Liver (tissue), 2 donors: ENCODE measurements at regions not wholly inside any gene's neighbourhood (a gene's known extent, or its start where the extent isn't known, plus 50 kb on each side); places are given as distances from the start of the nearest gene placed in this dataset.

ENCODE experiments used
- CTCF ChIP-seq: fragments of 150-350 bp; IDR thresholded peaks from 2 replicates; pipeline ENCODE4 v1.5.1; 2017; ENCODE audit warnings: improper control_type of control experiment, low read depth, low read length; ENCODE audit not compliant: missing input control
- FOXA1 ChIP-seq: IDR thresholded peaks from 2 replicates; pipeline ENCODE4 v1.6.1; 2016; ENCODE audit warnings: antibody characterized with exemption
- REST ChIP-seq: IDR thresholded peaks from 2 replicates; pipeline ENCODE4 v1.6.1; 2016; ENCODE audit warnings: antibody characterized with exemption, mild to moderate bottlenecking
- YY1 ChIP-seq: IDR thresholded peaks from 2 replicates; pipeline ENCODE4 v1.6.1; 2016; ENCODE audit warnings: antibody characterized with exemption, mild to moderate bottlenecking
- donor health status: healthy.

- TF ChIP-seq REST (no peak), FOXA1 (no peak), CTCF (no peak), YY1 (no peak)
Measured at GRCh38 chr5:116671211-116671736, 96.7 kb upstream of the SEMA6A start.
